ENCODE measurements at regions not wholly inside any gene's neighbourhood (a gene's known extent, or its start where the extent isn't known, plus 50 kb on each side); places are given as distances from the start of the nearest gene placed in this dataset.

DNA sequence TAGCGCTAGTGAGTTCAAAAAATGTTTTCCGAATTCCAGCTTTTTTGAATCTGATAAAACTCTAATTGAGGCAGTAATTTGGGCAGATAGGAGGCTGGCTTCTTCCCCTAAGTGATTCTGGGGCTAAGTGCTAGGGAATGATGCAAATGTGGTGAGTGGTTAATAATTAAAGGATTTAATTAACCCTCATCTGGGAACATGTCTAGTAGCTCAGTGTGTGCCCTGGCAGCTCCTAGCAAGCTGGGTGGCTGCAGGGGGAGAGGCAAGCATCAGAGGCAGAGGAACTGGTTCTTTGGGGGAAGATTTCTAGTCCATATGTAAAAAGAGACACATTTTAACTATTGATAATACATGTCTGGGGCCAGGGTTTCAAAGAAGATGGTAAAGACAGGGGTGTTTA is 354.5 kb downstream of the WDR11 start:
- no peak overlapping the region for H3K4me3 ChIP-seq
- no peaks in the 10 kb centered on the region for H3K9me3 ChIP-seq
- no peaks in the 10 kb centered on the region for H3K36me3 ChIP-seq
- H3K4me1 ChIP-seq, result no peaks in the 10 kb centered on the region
- TF ChIP-seq POLR2AphosphoS5 (IDR thresholded peaks at IDR 0.05) (no peak), POLR2A (IDR thresholded peaks at IDR 0.05) (no peak), EP300 (IDR thresholded peaks at IDR 0.05) (no peak)
- TF ChIP-seq, protein P1, sequence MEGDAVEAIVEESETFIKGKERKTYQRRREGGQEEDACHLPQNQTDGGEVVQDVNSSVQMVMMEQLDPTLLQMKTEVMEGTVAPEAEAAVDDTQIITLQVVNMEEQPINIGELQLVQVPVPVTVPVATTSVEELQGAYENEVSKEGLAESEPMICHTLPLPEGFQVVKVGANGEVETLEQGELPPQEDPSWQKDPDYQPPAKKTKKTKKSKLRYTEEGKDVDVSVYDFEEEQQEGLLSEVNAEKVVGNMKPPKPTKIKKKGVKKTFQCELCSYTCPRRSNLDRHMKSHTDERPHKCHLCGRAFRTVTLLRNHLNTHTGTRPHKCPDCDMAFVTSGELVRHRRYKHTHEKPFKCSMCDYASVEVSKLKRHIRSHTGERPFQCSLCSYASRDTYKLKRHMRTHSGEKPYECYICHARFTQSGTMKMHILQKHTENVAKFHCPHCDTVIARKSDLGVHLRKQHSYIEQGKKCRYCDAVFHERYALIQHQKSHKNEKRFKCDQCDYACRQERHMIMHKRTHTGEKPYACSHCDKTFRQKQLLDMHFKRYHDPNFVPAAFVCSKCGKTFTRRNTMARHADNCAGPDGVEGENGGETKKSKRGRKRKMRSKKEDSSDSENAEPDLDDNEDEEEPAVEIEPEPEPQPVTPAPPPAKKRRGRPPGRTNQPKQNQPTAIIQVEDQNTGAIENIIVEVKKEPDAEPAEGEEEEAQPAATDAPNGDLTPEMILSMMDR (IDR thresholded peaks at IDR 0.05), result no peak
- ATAC-seq, result no peak
- no peaks in the 10 kb centered on the region for H3K27me3 ChIP-seq
- 77 to 100% methylated on average over 2 of the region's 2 CpGs for WGBS, 2 donors (ENCODE audit: low coverage in 1 of 2)
- no peak overlapping the region for H3K27ac ChIP-seq

DNA sequence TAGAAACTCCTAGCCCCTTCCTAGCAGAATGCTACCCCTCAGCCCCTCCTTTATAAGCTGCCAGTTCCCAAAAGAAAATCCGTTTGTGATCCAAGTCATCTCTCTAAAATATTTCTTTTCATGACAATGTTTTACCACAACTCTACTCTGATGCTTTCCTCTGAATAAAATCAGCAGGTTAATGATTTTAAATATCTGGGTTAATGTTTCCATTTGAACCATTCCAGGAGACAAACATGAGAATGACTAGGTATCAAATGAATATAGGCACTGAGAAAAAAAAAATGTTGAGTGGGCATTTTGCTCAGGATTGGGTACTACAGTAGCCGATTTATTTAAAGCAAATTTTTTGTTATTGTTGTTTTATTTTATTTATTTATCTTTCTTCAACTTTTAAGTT is 360.3 kb downstream of the WDR11 start:
- Histone ChIP-seq H3K27me3 (no peaks in the 10 kb centered on the region), H3K4me3 (no peak overlapping the region), H3K4me1 (peaks cover 0 to 9% (median 0%) of the 10 kb centered on the region in 3 donors), H3K36me3 (no peaks in the 10 kb centered on the region), H3K9me3 (no peaks in the 10 kb centered on the region), H3K27ac (no peak overlapping the region)
- no peak for ATAC-seq
- TF ChIP-seq, protein P1 (IDR thresholded peaks at IDR 0.05), result no peak
- TF ChIP-seq POLR2A (IDR thresholded peaks at IDR 0.05) (no peak), EP300 (IDR thresholded peaks at IDR 0.05) (no peak), POLR2AphosphoS5 (IDR thresholded peaks at IDR 0.05) (no peak)
- whole genome bisulfite sequencing, 2 donors (ENCODE audit: low coverage in 1 of 2), result 71 to 80% methylated on average over 2 of the region's 2 CpGs

DNA sequence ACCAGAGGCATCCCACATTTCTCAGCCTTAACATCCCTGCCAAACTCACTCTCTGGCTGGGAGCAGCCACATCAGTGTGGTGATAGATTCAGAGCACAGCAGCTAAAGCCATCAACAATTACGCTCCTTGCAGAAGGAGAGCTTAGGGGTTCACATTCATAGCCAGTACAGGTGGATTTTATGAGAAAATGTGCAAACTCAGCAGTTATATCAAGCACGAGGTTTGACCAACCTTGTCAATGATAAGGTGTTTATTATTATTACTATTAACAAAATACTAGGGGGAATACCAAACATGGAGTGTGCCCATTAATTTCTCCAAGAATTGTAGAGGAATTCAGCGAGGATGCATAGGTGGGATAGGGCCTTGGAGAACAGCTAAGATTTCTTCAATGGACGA is 362.3 kb downstream of the WDR11 start:
- Histone ChIP-seq H3K4me3 (no peak overlapping the region), H3K27me3 (no peaks in the 10 kb centered on the region), H3K9me3 (no peaks in the 10 kb centered on the region), H3K36me3 (no peaks in the 10 kb centered on the region), H3K27ac (no peak overlapping the region), H3K4me1 (peaks cover 0 to 17% (median 0%) of the 10 kb centered on the region in 3 donors)
- 70 to 90% methylated on average over 3 to 4 of the region's 4 CpGs for WGBS, 2 donors (ENCODE audit: low coverage in 1 of 2)
- no peak for TF ChIP-seq EP300 (IDR thresholded peaks at IDR 0.05)
- TF ChIP-seq, protein P1 (IDR thresholded peaks at IDR 0.05), result no peak
- no peak for TF ChIP-seq POLR2A (IDR thresholded peaks at IDR 0.05)
- no peak for TF ChIP-seq POLR2AphosphoS5 (IDR thresholded peaks at IDR 0.05)
- ATAC-seq, result no peak

DNA sequence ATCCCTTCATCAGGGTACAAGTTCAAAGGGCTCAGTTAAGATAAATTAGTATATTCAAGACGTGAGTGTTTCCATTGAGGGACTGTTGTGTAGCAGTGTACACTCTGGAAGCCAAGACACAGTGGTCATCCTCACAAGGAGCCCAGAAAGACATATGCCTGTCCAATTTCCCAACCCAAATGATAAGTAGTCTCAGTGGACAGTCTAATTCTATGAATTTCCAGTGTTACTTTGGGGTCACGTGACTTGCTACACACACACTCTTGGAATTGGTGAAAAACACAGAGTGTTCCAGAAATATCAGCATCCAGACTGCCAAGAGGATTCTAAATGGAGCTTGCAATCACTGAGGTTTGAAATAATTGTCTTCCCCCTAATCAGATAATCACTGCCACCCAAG is 365.1 kb downstream of the WDR11 start:
- H3K4me1 ChIP-seq, result peaks cover 0 to 17% (median 0%) of the 10 kb centered on the region in 3 donors
- no peak for TF ChIP-seq EP300 (IDR thresholded peaks at IDR 0.05)
- no peak for TF ChIP-seq POLR2AphosphoS5 (IDR thresholded peaks at IDR 0.05)
- no peak for TF ChIP-seq POLR2A (IDR thresholded peaks at IDR 0.05)
- TF ChIP-seq, protein P1 (IDR thresholded peaks at IDR 0.05), result no peak
- H3K27ac ChIP-seq, result peak overlapping the region in 3 of 4 donors; percentile 30 to 55 (median 44)
- H3K36me3 ChIP-seq, result no peaks in the 10 kb centered on the region
- no peaks in the 10 kb centered on the region for H3K27me3 ChIP-seq
- WGBS, 2 donors (ENCODE audit: low coverage in 1 of 2), result 29 to 63% methylated on average over 1 to 2 of the region's 2 CpGs
- ATAC-seq, result peak; percentile 22
- no peak overlapping the region for H3K4me3 ChIP-seq
- H3K9me3 ChIP-seq, result no peaks in the 10 kb centered on the region

DNA sequence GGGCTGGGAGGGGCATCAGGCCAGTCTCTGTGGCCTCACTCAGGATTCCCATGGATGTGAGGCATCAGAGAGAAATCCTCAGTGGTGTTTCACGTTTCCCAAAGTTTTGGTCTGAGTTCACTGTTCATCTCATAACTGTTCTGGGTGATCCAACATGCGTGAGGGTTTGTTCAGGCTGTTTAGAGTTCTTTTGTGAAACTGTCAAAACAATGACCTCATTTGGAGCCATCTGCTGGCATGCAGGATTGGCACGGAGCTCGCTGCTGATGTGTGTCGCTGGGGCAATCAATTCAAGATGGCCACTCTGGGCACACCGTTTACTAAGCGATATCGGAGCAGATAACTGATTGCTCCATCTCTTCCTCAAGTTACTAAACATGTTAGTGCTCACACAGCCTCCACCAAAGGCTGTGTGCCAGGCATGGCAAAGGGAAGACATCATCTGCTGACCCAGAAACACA is 365.6 kb downstream of the WDR11 start:
- peak; percentile 83 for ATAC-seq
- H3K27ac ChIP-seq, result peak overlapping the region in 3 of 4 donors; percentile 30 to 55 (median 44)
- WGBS, 2 donors (ENCODE audit: low coverage in 1 of 2), result 58 to 68% methylated on average over 5 to 7 of the region's 8 CpGs

More for the DNA sequence above, 365.6 kb downstream of the WDR11 start:
- Histone ChIP-seq H3K4me1 (peaks cover 0 to 17% (median 0%) of the 10 kb centered on the region in 3 donors), H3K27me3 (no peaks in the 10 kb centered on the region), H3K4me3 (no peak overlapping the region), H3K36me3 (no peaks in the 10 kb centered on the region), H3K9me3 (no peaks in the 10 kb centered on the region)
- TF ChIP-seq, protein P1 (IDR thresholded peaks at IDR 0.05), result no peak
- TF ChIP-seq POLR2AphosphoS5 (IDR thresholded peaks at IDR 0.05), result no peak
- no peak for TF ChIP-seq POLR2A (IDR thresholded peaks at IDR 0.05)
- no peak for TF ChIP-seq EP300 (IDR thresholded peaks at IDR 0.05)

All from gastroesophageal sphincter (tissue), 4 donors.